ENCODE measurements at regions not wholly inside any gene's neighbourhood (a gene's known extent, or its start where the extent isn't known, plus 50 kb on each side); places are given as distances from the start of the nearest gene placed in this dataset.

DNA sequence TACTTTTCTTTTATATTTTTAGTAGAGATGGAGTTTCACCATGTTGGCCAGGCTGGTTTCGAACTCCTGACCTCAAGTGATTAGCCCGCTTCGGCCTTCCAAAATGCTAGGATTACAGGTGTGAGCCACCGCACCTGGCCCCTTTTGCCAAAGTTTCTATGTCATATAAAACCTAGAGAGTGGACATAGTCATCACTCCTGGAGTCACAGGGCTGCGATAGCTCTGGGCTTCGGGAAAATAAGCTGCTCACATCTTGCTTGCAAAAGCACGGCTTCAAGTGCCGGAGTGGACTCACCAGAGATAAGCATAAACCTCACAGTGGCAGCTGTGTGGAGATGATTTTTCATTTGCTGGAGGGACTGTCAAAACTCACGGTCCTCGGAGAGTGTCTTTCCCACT lies 171.2 kb downstream of the TEX29 start:
- TF ChIP-seq, protein P1, sequence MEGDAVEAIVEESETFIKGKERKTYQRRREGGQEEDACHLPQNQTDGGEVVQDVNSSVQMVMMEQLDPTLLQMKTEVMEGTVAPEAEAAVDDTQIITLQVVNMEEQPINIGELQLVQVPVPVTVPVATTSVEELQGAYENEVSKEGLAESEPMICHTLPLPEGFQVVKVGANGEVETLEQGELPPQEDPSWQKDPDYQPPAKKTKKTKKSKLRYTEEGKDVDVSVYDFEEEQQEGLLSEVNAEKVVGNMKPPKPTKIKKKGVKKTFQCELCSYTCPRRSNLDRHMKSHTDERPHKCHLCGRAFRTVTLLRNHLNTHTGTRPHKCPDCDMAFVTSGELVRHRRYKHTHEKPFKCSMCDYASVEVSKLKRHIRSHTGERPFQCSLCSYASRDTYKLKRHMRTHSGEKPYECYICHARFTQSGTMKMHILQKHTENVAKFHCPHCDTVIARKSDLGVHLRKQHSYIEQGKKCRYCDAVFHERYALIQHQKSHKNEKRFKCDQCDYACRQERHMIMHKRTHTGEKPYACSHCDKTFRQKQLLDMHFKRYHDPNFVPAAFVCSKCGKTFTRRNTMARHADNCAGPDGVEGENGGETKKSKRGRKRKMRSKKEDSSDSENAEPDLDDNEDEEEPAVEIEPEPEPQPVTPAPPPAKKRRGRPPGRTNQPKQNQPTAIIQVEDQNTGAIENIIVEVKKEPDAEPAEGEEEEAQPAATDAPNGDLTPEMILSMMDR (IDR thresholded peaks at IDR 0.05; ENCODE audit: insufficient read depth, low read depth, low read length), result no peak
- no peak for TF ChIP-seq EZH2 (IDR thresholded peaks at IDR 0.05; ENCODE audit: insufficient read depth, low read length)
